K562 (cell line): ENCODE measurements at regions not wholly inside any gene's neighbourhood (a gene's known extent, or its start where the extent isn't known, plus 50 kb on each side); places are given as distances from the start of the nearest gene placed in this dataset.

Experiments used
- ATAC-seq: fragments of 200-7000 bp; cut with Tn5 transposase; 3 replicates; pipeline ENCODE4 v1.9.1; 2020; ENCODE audit warnings: moderate library complexity
- BruUV-seq: library from RNA; stranded (reverse); fragments of 400-500 nt; replicated peaks from 2 replicates; lab custom pipeline; 2021; lab: Mats Ljungman, UMichigan
- CTCF ChIA-PET: fragments of 300-600 bp; formaldehyde crosslinking; extraction: SDS; loops from one replicate; lab custom pipeline; 2021; ENCODE audit warnings: low intra/inter-chr PET ratio; lab: Yijun Ruan, JAX
- POLR2A ChIA-PET: fragments of 300-600, 350-650 bp; sonication (Branson Sonifier 250); formaldehyde crosslinking; extraction: SDS; loops from one replicate; lab custom pipeline; 2021; ENCODE audit warnings: antibody characterized with exemption, inconsistent platforms; lab: Yijun Ruan, JAX
- DNase-seq, 4 experiments: peaks; one replicate each; pipeline versions ENCODE4 v3.0.0 to v3.0.0-alpha.2; 2011 to 2018; ENCODE audit warnings: low spot score in 3 of 4, mixed read lengths in 3 of 4; ENCODE audit errors: extremely low read depth in 1 of 4
- FAIRE-seq: peaks from 2 replicates; lab custom pipeline; 2011; peaks lifted over from hg19 to GRCh38; lab: Jason Lieb, UNC
- H2AFZ ChIP-seq: 2 replicates; pipeline ENCODE4 v1.6.0; 2011; ENCODE audit warnings: low read depth, low read length, control low read depth, inconsistent platforms
- H3K27ac ChIP-seq: fragments of 200-600 bp; 3 replicates; pipeline ENCODE4 v1.8.0; 2011; ENCODE audit warnings: low read depth, mild to moderate bottlenecking, control low read depth, inconsistent platforms, low read length, moderate library complexity, mixed read lengths; ENCODE audit errors: extremely low read depth
- H3K27me3 ChIP-seq, 2 experiments: fragments of 300-600 bp in 1 of 2; 2 replicates in 1 of 2; 3 replicates in 1 of 2; pipeline versions ENCODE4 v1.6.0 to v1.8.0; 2011; ENCODE audit warnings: inconsistent platforms in 2 of 2, low read length in 2 of 2, mild to moderate bottlenecking in 1 of 2, mixed read lengths in 1 of 2, moderate library complexity in 1 of 2; ENCODE audit not compliant: control insufficient read depth in 2 of 2, insufficient read depth in 2 of 2
- H3K36me3 ChIP-seq: fragments of 300-600 bp; 3 replicates; pipeline ENCODE4 v1.8.0; 2011; ENCODE audit warnings: mild to moderate bottlenecking, low read length, inconsistent platforms; ENCODE audit not compliant: control insufficient read depth, insufficient read depth
- H3K4me1 ChIP-seq, 2 experiments: fragments of 200-600 bp in 1 of 2; replicated peaks in 1 of 2; 2 replicates in 1 of 2; 3 replicates in 1 of 2; pipeline versions ENCODE4 v1.5.1 to v1.8.0; 2011; ENCODE audit warnings: inconsistent platforms in 2 of 2, low read length in 2 of 2, mild to moderate bottlenecking in 1 of 2, mixed read lengths in 1 of 2, moderate library complexity in 1 of 2; ENCODE audit not compliant: control insufficient read depth in 2 of 2, insufficient read depth in 2 of 2
- H3K4me2 ChIP-seq: 2 replicates; pipeline ENCODE4 v1.6.1; 2011; ENCODE audit warnings: low read length, control low read depth, inconsistent platforms, mixed read lengths; ENCODE audit not compliant: insufficient read depth
- H3K4me3 ChIP-seq: fragments of 200-600 bp; sonication (generic), shearing (Covaris generic); 2 replicates; pipeline ENCODE4 v1.5.1; 2016; ENCODE audit warnings: control low read depth, inconsistent platforms
- H3K79me2 ChIP-seq: fragments of 200-600 bp; 3 replicates; pipeline ENCODE4 v1.8.0; 2011; ENCODE audit warnings: low read length, inconsistent platforms; ENCODE audit not compliant: control insufficient read depth, insufficient read depth
- H3K9ac ChIP-seq, 2 experiments: 2 replicates each; pipeline versions ENCODE4 v1.6.0 to v1.6.1; 2011; ENCODE audit warnings: low read depth in 2 of 2, low read length in 2 of 2, control low read depth in 1 of 2, inconsistent platforms in 1 of 2, mild to moderate bottlenecking in 1 of 2, mixed read lengths in 1 of 2; ENCODE audit not compliant: insufficient read depth in 1 of 2
- H3K9me1 ChIP-seq: one replicate; pipeline ENCODE4 v1.6.0; 2011; ENCODE audit warnings: inconsistent platforms, mild to moderate bottlenecking, low read length, moderate library complexity; ENCODE audit not compliant: control insufficient read depth, insufficient read depth
- H3K9me3 ChIP-seq: replicated peaks from 2 replicates; pipeline ENCODE4 v1.5.1; 2011; ENCODE audit warnings: low read depth, low read length, inconsistent platforms; ENCODE audit not compliant: control insufficient read depth, insufficient read depth
- H4K20me1 ChIP-seq: replicated peaks from 2 replicates; pipeline ENCODE4 v1.6.1; 2011; ENCODE audit warnings: low read length, inconsistent platforms, mixed read lengths; ENCODE audit not compliant: control insufficient read depth, insufficient read depth
- CEBPG ChIP-seq, 3 experiments: fragments of 200-800 bp in 1 of 3; sonication (Bioruptor generic) in 1 of 3; sonication (generic) in 1 of 3; formaldehyde crosslinking in 1 of 3; IDR thresholded peaks in 2 of 3; conservative IDR thresholded peaks in 1 of 3; 2 replicates each; pipeline versions ENCODE4 v1.6.1 to v1.8.0; 2016 to 2022; ENCODE audit warnings: missing compliant biosample characterization in 2 of 3, missing genetic modification characterization in 2 of 3, mild to moderate bottlenecking in 1 of 3, missing genetic modification reagents in 1 of 3
- ETS2 ChIP-seq: IDR thresholded peaks from 2 replicates; pipeline ENCODE4 v1.6.1; 2016; ENCODE audit warnings: borderline replicate concordance, missing genetic modification characterization, mild to moderate bottlenecking, moderate library complexity, missing compliant biosample characterization; ENCODE audit not compliant: poor library complexity, severe bottlenecking
- HOMEZ ChIP-seq: fragments of 250-450 bp; sonication (Bioruptor Pico); IDR thresholded peaks from 2 replicates; pipeline ENCODE4 v1.4.0; 2020; ENCODE audit warnings: mild to moderate bottlenecking, moderate library complexity
- SMAD4 ChIP-seq: fragments of 250-450 bp; sonication (Bioruptor Pico); conservative IDR thresholded peaks from 2 replicates; pipeline ENCODE4 v1.8.0; 2021; ENCODE audit warnings: inconsistent platforms, mild to moderate bottlenecking, moderate library complexity
- ZBED1 ChIP-seq: IDR thresholded peaks from 2 replicates; pipeline ENCODE4 v1.6.1; 2014
- ZNF347 ChIP-seq: fragments of 450-650 bp; formaldehyde crosslinking; IDR thresholded peaks from 2 replicates; pipeline ENCODE4 v1.4.0; 2020; ENCODE audit warnings: low read depth, mild to moderate bottlenecking, moderate library complexity
- WGBS: fragments of 100-300 bp; shearing (Covaris generic); methylation state at CpG from one replicate; pipeline ENCODE4 v1.1.6; 2016; ENCODE audit warnings: low coverage, mixed read lengths; ENCODE audit not compliant: insufficient coverage; ENCODE audit errors: missing lambda C conversion rate; 5-methylcytosine and 5-hydroxymethylcytosine counted together
- in situ Hi-C: fragments of 300-500 bp; cut with MboI; formaldehyde crosslinking; loops from 4 replicates; pipeline ENCODE4 v1.15.0; 2018; ENCODE audit warnings: inconsistent platforms, mixed read lengths
- intact Hi-C: fragments of 100-400 bp; cut with micrococcal nuclease; formaldehyde crosslinking; loops from 2 replicates; pipeline ENCODE4 v1.14.2; 2022
- TF ChIP-seq, protein P1 (sequence below): fragments of 450-650 bp; IDR thresholded peaks from one replicate; pipeline ENCODE4 v1.6.1; 2018; ENCODE audit warnings: mild to moderate bottlenecking, moderate library complexity; ENCODE audit not compliant: partially characterized antibody

GRCh38 chr1:223482766-223483165 is 89.6 kb downstream of the CCDC185 start:
- H3K9ac ChIP-seq, result no peak overlapping the region
- no peaks in the 10 kb centered on the region for H3K4me1 ChIP-seq
- H3K9me3 ChIP-seq, result no peaks in the 10 kb centered on the region
- ChIA-PET CTCF (no interaction called here), POLR2A (interaction anchor here (0.7 to 1.0 kb wide), 5 partner anchors 11 to 252 kb away, joined by 3 read pairs; no protein-coding TSS in a partner anchor)
- no peak for DNase-seq
- H3K9me1 ChIP-seq, result no peaks in the 10 kb centered on the region
- H4K20me1 ChIP-seq, result no peaks in the 10 kb centered on the region
- 0% methylated on average over 4 of the region's 5 CpGs for WGBS
- H3K36me3 ChIP-seq, result no peaks in the 10 kb centered on the region
- H3K79me2 ChIP-seq, result no peaks in the 10 kb centered on the region
- H3K4me2 ChIP-seq, result no peak overlapping the region
- no peak overlapping the region for H3K27ac ChIP-seq
- in situ Hi-C loops (no loop called here), intact Hi-C loops (no loop called here)
- ATAC-seq, result no peak
- no peak overlapping the region for H2AFZ ChIP-seq
- no TSS peak for BruUV-seq
- TF ChIP-seq CEBPG (CRISPR knock-in tag; IDR thresholded peaks at IDR 0.05) (no peak), CEBPG (tag; conservative IDR thresholded peaks at IDR 0.05 in 1 of 2, IDR thresholded peaks at IDR 0.05 in 1 of 2) (0 out of 4 replicates have a peak, but pooled peaks of 1 of the 2 experiments have one; percentile 14), SMAD4 (no peak)
- H3K27me3 ChIP-seq, result peaks cover 30 to 59% of the 10 kb centered on the region in 2 experiments; a peak in 3 of 5 replicates
- peak; percentile 49 for FAIRE-seq
- H3K4me3 ChIP-seq, result no peak overlapping the region

DNA sequence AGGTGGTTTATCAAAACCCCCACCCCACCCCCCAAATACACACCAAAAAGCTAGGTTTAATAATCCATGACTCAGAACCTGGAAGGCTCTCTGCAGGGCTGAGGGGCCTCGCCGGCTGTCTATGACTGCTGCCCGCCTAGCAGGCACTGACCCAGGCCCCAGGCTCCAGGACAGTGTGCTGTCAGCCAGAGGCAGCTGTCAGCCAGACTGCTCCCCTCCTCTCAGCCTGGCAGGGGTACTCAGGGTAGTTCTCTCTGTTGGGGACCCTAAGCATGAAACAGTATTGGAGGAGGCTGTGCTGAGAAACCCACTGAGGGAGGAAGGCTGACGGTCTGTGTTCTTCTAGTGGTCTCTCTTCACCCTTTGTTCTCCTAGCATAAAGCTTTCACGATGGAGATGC is 90.3 kb downstream of the CCDC185 start:
- H3K27me3 ChIP-seq, result peaks cover 38 to 67% of the 10 kb centered on the region in 2 experiments
- TF ChIP-seq HOMEZ (no peak), ZBED1 (no peak), ZNF347 (CRISPR knock-in tag) (no peak), SMAD4 (no peak), ETS2 (tag) (no peak)
- TF ChIP-seq, protein P1, sequence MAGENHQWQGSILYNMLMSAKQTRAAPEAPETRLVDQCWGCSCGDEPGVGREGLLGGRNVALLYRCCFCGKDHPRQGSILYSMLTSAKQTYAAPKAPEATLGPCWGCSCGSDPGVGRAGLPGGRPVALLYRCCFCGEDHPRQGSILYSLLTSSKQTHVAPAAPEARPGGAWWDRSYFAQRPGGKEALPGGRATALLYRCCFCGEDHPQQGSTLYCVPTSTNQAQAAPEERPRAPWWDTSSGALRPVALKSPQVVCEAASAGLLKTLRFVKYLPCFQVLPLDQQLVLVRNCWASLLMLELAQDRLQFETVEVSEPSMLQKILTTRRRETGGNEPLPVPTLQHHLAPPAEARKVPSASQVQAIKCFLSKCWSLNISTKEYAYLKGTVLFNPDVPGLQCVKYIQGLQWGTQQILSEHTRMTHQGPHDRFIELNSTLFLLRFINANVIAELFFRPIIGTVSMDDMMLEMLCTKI, result no peak

More for the DNA sequence above, 90.3 kb downstream of the CCDC185 start:
- POLR2A ChIA-PET, result interaction anchor here (0.7 to 0.9 kb wide), 3 partner anchors 15 to 253 kb away, joined by 3 read pairs; no protein-coding TSS in a partner anchor
- Histone ChIP-seq H2AFZ (no peak overlapping the region), H3K4me1 (no peaks in the 10 kb centered on the region), H4K20me1 (no peaks in the 10 kb centered on the region), H3K36me3 (no peaks in the 10 kb centered on the region), H3K4me2 (no peak overlapping the region), H3K79me2 (no peaks in the 10 kb centered on the region), H3K9ac (no peak overlapping the region), H3K9me1 (no peaks in the 10 kb centered on the region), H3K9me3 (no peaks in the 10 kb centered on the region), H3K4me3 (no peak overlapping the region), H3K27ac (no peak overlapping the region)
- no peak for DNase-seq
- no peak for FAIRE-seq
- intact Hi-C loops (no loop called here), in situ Hi-C loops (no loop called here)
- ATAC-seq, result no peak
- 0% methylated on average over 5 of the region's 5 CpGs for WGBS
- CTCF ChIA-PET, result no interaction called here
- BruUV-seq, result no TSS peak
